ENCODE measurements at regions not wholly inside any gene's neighbourhood (a gene's known extent, or its start where the extent isn't known, plus 50 kb on each side); places are given as distances from the start of the nearest gene placed in this dataset.

GRCh38 chr5:73395256-73395655 is 53.3 kb downstream of the FOXD1 start:
- DNase-seq (ENCODE audit: low spot score), result no peak

GRCh38 chr5:73394610-73395009 is 54.0 kb downstream of the FOXD1 start:
- no peak for TF ChIP-seq CTCF (IDR thresholded peaks at IDR 0.05; ENCODE audit: extremely low read depth, missing control alignments)
- DNase-seq (ENCODE audit: low spot score), result no peak

More at GRCh38 chr5:73395256-73395655, 53.3 kb downstream of the FOXD1 start:
- TF ChIP-seq CTCF (IDR thresholded peaks at IDR 0.05; ENCODE audit: extremely low read depth, missing control alignments), result no peak

- no peak for TF ChIP-seq CTCF (IDR thresholded peaks at IDR 0.05; ENCODE audit: extremely low read depth, missing control alignments)
- DNase-seq (ENCODE audit: low spot score), result no peak
Measured at GRCh38 chr5:73393611-73394489, 54.7 kb downstream of the FOXD1 start.

GRCh38 chr5:73392775-73393174 is 55.8 kb downstream of the FOXD1 start:
- DNase-seq (ENCODE audit: low spot score), result no peak
- TF ChIP-seq CTCF (IDR thresholded peaks at IDR 0.05; ENCODE audit: extremely low read depth, missing control alignments), result no peak

- DNase-seq (ENCODE audit: low spot score), result no peak
Measured at GRCh38 chr5:73391441-73391881, 57.1 kb downstream of the FOXD1 start.

GRCh38 chr5:73390972-73391371 is 57.6 kb downstream of the FOXD1 start:
- DNase-seq (ENCODE audit: low spot score), result no peak
- TF ChIP-seq CTCF (IDR thresholded peaks at IDR 0.05; ENCODE audit: extremely low read depth, missing control alignments), result no peak

More at GRCh38 chr5:73391441-73391881, 57.1 kb downstream of the FOXD1 start:
- no peak for TF ChIP-seq CTCF (IDR thresholded peaks at IDR 0.05; ENCODE audit: extremely low read depth, missing control alignments)

GRCh38 chr5:73388740-73389139 is 59.8 kb downstream of the FOXD1 start:
- no peak for TF ChIP-seq CTCF (IDR thresholded peaks at IDR 0.05; ENCODE audit: extremely low read depth, missing control alignments)
- no peak for DNase-seq (ENCODE audit: low spot score)
